ENCODE measurements at regions not wholly inside any gene's neighbourhood (a gene's known extent, or its start where the extent isn't known, plus 50 kb on each side); places are given as distances from the start of the nearest gene placed in this dataset.

DNA sequence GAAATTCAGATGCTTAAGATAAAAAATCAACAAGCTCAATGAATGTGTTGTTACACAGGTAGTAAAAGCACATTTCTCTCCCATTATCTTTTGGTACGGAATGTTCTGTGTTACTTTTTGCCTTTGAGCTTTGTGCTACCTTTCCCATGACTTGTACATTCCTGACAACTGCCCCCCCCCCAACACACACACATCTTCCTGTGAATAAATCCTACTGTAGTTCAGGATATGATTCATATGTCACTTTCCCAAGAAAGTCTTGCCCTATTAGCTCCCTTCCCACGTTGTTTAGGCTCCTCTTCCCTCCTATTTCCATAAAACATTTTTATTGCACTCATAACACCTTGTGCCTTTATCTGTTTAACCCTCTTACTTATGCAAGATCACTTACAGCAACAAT lies 442.6 kb upstream of the LRATD1 start:
- TF ChIP-seq ELF4 (CRISPR knock-in tag; IDR thresholded peaks at IDR 0.05): no peak
- TF ChIP-seq EZH2 (IDR thresholded peaks at IDR 0.05; ENCODE audit: borderline replicate concordance, low read depth, low read length): no peak
- TF ChIP-seq RUNX1 (IDR thresholded peaks at IDR 0.05; ENCODE audit: low read depth): no peak
- TF ChIP-seq TBP (optimal IDR thresholded peaks at IDR 0.05; ENCODE audit: low read depth, low read length): no peak
- no peak for TF ChIP-seq EP300 (IDR thresholded peaks at IDR 0.05; ENCODE audit: low read length)
- TF ChIP-seq, protein P1, sequence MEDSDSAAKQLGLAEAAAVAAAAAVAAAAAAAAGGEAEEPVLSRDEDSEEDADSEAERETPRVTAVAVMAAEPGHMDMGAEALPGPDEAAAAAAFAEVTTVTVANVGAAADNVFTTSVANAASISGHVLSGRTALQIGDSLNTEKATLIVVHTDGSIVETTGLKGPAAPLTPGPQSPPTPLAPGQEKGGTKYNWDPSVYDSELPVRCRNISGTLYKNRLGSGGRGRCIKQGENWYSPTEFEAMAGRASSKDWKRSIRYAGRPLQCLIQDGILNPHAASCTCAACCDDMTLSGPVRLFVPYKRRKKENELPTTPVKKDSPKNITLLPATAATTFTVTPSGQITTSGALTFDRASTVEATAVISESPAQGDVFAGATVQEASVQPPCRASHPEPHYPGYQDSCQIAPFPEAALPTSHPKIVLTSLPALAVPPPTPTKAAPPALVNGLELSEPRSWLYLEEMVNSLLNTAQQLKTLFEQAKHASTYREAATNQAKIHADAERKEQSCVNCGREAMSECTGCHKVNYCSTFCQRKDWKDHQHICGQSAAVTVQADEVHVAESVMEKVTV (CRISPR knock-in tag; IDR thresholded peaks at IDR 0.05): no peak
- no peak for TF ChIP-seq SLC30A9 (CRISPR knock-in tag; IDR thresholded peaks at IDR 0.05)
- TF ChIP-seq, protein P2, sequence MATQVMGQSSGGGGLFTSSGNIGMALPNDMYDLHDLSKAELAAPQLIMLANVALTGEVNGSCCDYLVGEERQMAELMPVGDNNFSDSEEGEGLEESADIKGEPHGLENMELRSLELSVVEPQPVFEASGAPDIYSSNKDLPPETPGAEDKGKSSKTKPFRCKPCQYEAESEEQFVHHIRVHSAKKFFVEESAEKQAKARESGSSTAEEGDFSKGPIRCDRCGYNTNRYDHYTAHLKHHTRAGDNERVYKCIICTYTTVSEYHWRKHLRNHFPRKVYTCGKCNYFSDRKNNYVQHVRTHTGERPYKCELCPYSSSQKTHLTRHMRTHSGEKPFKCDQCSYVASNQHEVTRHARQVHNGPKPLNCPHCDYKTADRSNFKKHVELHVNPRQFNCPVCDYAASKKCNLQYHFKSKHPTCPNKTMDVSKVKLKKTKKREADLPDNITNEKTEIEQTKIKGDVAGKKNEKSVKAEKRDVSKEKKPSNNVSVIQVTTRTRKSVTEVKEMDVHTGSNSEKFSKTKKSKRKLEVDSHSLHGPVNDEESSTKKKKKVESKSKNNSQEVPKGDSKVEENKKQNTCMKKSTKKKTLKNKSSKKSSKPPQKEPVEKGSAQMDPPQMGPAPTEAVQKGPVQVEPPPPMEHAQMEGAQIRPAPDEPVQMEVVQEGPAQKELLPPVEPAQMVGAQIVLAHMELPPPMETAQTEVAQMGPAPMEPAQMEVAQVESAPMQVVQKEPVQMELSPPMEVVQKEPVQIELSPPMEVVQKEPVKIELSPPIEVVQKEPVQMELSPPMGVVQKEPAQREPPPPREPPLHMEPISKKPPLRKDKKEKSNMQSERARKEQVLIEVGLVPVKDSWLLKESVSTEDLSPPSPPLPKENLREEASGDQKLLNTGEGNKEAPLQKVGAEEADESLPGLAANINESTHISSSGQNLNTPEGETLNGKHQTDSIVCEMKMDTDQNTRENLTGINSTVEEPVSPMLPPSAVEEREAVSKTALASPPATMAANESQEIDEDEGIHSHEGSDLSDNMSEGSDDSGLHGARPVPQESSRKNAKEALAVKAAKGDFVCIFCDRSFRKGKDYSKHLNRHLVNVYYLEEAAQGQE (IDR thresholded peaks at IDR 0.05; ENCODE audit: borderline replicate concordance): no peak
- TF ChIP-seq, protein P2 (CRISPR knock-in tag; IDR thresholded peaks at IDR 0.05; ENCODE audit: low read depth): no peak
- no peak for TF ChIP-seq MAFG (tag; conservative IDR thresholded peaks at IDR 0.05)
